ENCODE measurements at regions not wholly inside any gene's neighbourhood (a gene's known extent, or its start where the extent isn't known, plus 50 kb on each side); places are given as distances from the start of the nearest gene placed in this dataset.
A peak's percentile ranks its signal among the peaks of the same experiment; 100 is the strongest.

DNA sequence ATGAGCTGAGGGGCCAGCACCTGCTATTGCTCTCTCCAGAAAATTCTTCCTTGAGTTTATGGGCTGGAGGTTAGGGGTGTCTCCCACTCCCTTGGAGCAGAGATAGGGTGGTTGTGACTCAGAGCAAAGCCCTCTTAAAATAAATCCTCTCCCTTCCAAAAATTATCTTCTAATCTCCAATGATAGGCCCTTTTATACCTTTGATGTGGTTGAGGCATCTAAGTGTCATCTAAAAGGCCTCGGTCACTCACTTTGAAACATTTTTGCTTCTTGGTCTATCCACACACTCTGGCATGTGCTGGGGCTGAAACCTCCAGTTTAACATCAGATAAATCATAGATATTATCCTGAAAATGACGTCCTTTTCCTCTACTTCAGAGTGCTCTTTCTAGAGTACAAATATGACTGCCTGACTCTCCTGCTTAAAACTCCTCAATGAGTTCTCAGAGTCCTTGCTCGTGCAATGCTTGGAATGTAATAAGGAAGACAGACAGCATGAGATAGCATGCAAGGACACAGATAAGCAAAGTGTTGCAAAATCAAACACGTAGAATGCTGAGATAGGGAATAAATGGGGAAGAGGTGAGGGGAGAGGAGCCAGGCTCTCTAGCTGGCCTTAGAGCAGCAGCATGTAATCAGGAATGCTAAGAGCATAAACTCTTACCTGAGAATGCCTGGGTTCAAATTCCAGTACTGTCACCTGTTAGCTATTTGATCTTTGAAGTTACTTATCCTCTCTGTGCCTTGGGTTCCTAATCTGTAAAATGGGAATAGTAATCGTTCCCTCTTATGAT lies 374.1 kb upstream of the CITED2 start:
- no peak for TF ChIP-seq EZH2 (IDR thresholded peaks at IDR 0.05)
- TF ChIP-seq, protein P1, sequence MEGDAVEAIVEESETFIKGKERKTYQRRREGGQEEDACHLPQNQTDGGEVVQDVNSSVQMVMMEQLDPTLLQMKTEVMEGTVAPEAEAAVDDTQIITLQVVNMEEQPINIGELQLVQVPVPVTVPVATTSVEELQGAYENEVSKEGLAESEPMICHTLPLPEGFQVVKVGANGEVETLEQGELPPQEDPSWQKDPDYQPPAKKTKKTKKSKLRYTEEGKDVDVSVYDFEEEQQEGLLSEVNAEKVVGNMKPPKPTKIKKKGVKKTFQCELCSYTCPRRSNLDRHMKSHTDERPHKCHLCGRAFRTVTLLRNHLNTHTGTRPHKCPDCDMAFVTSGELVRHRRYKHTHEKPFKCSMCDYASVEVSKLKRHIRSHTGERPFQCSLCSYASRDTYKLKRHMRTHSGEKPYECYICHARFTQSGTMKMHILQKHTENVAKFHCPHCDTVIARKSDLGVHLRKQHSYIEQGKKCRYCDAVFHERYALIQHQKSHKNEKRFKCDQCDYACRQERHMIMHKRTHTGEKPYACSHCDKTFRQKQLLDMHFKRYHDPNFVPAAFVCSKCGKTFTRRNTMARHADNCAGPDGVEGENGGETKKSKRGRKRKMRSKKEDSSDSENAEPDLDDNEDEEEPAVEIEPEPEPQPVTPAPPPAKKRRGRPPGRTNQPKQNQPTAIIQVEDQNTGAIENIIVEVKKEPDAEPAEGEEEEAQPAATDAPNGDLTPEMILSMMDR (IDR thresholded peaks at IDR 0.05) = no peak
- no peak for TF ChIP-seq EZH2phosphoT487 (IDR thresholded peaks at IDR 0.05)
- H2AFZ ChIP-seq (replicated peaks) = no peak overlapping the region
- H3K27ac Mint-ChIP-seq = no peak overlapping the region
- H3K4me1 ChIP-seq = peaks cover 14% of the 10 kb centered on the region
- no peak overlapping the region for H3K4me3 Mint-ChIP-seq
- no peak overlapping the region for H3K4me2 ChIP-seq
- no peak for DNase-seq (ENCODE audit: low spot score)
- no peak overlapping the region for H3K4me3 ChIP-seq
- no peaks in the 10 kb centered on the region for H3K27me3 ChIP-seq
- H3K9me3 Mint-ChIP-seq = no peaks in the 10 kb centered on the region
- no peak overlapping the region for H3K9ac ChIP-seq
- H3K9me3 ChIP-seq (ENCODE audit: low read depth) = no peaks in the 10 kb centered on the region
- H3K4me1 Mint-ChIP-seq = peaks cover 10% of the 10 kb centered on the region
- H3K27me3 Mint-ChIP-seq (ENCODE audit: insufficient read depth, low read depth) = no peaks in the 10 kb centered on the region
- no peaks in the 10 kb centered on the region for H3F3A ChIP-seq (ENCODE audit: low read depth)
- no peaks in the 10 kb centered on the region for H3K36me3 ChIP-seq
- no peaks in the 10 kb centered on the region for H3K36me3 Mint-ChIP-seq
- no peaks in the 10 kb centered on the region for H3K79me2 ChIP-seq (ENCODE audit: low read depth)
- H3K27ac ChIP-seq = no peak overlapping the region
- no peaks in the 10 kb centered on the region for H4K20me1 ChIP-seq (ENCODE audit: low read depth)

DNA sequence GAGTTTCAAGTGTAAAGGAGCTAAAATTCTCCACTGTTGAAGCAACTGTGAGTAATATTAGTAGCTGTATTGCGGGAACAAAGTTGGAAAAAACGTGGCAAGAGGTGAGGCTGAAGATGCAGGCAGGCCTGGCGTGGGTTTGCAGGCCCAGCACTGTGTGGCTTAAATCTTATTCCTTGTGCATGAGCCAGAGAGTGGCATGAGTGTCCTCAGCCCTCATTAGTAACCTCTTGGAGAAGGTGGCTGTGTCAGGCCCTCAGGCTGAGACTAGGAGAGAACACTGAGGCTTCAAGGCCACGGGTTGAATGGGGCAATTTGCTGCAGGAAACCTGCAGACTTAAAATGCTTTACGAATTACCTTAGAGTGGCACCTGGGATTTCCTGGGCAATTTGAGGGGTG lies 372.7 kb upstream of the CITED2 start:
- H3K9me3 Mint-ChIP-seq = no peaks in the 10 kb centered on the region
- Histone ChIP-seq H3K4me3 (no peak overlapping the region), H3K9me3 (ENCODE audit: low read depth) (no peaks in the 10 kb centered on the region), H3K4me1 (peaks cover 6% of the 10 kb centered on the region), H3K4me2 (no peak overlapping the region), H3F3A (ENCODE audit: low read depth) (no peaks in the 10 kb centered on the region), H3K27me3 (no peaks in the 10 kb centered on the region), H4K20me1 (ENCODE audit: low read depth) (no peaks in the 10 kb centered on the region), H2AFZ (replicated peaks) (no peak overlapping the region), H3K79me2 (ENCODE audit: low read depth) (no peaks in the 10 kb centered on the region), H3K9ac (no peak overlapping the region), H3K36me3 (no peaks in the 10 kb centered on the region), H3K27ac (no peak overlapping the region)
- H3K36me3 Mint-ChIP-seq = no peaks in the 10 kb centered on the region
- peaks cover 3% of the 10 kb centered on the region for H3K4me1 Mint-ChIP-seq
- no peak overlapping the region for H3K4me3 Mint-ChIP-seq
- peak overlapping the region; percentile 13 for H3K27ac Mint-ChIP-seq
- TF ChIP-seq, protein P1 (IDR thresholded peaks at IDR 0.05) = no peak
- no peak for TF ChIP-seq EZH2 (IDR thresholded peaks at IDR 0.05)
- no peak for TF ChIP-seq EZH2phosphoT487 (IDR thresholded peaks at IDR 0.05)
- no peaks in the 10 kb centered on the region for H3K27me3 Mint-ChIP-seq (ENCODE audit: insufficient read depth, low read depth)
- DNase-seq (ENCODE audit: low spot score) = no peak

DNA sequence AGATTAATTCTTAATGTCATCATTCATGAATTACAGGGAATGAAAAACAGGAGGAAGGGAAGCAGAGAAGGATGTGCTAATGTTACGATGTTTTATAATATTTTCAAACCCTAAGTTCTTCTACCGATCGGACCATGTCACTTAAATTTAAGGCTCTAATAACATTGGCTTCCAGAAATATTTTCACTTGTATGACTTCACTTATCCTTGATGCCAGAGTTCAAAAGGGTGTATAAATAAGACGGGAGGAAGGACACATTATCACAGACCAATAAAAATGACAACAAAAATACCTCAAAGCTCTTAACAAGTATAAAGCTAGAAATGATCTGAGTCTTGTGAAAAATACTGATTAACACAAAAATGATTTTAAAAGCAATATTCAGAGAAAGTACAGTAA lies 370.4 kb upstream of the CITED2 start:
- H3K36me3 ChIP-seq = no peaks in the 10 kb centered on the region
- Mint-ChIP-seq H3K27ac (no peak overlapping the region), H3K36me3 (no peaks in the 10 kb centered on the region), H3K4me1 (no peaks in the 10 kb centered on the region), H3K27me3 (ENCODE audit: insufficient read depth, low read depth) (no peaks in the 10 kb centered on the region), H3K9me3 (no peaks in the 10 kb centered on the region), H3K4me3 (no peak overlapping the region)
- H3K79me2 ChIP-seq (ENCODE audit: low read depth) = no peaks in the 10 kb centered on the region
- no peaks in the 10 kb centered on the region for H3K9me3 ChIP-seq (ENCODE audit: low read depth)
- H3K4me3 ChIP-seq = no peak overlapping the region
- DNase-seq (ENCODE audit: low spot score) = no peak
- no peaks in the 10 kb centered on the region for H4K20me1 ChIP-seq (ENCODE audit: low read depth)
- H3K4me2 ChIP-seq = no peak overlapping the region
- TF ChIP-seq, protein P1 (IDR thresholded peaks at IDR 0.05) = no peak
- no peak for TF ChIP-seq EZH2 (IDR thresholded peaks at IDR 0.05)
- no peak for TF ChIP-seq EZH2phosphoT487 (IDR thresholded peaks at IDR 0.05)
- H2AFZ ChIP-seq (replicated peaks) = no peak overlapping the region
- no peaks in the 10 kb centered on the region for H3K27me3 ChIP-seq
- no peaks in the 10 kb centered on the region for H3K4me1 ChIP-seq
- H3K9ac ChIP-seq = no peak overlapping the region
- H3F3A ChIP-seq (ENCODE audit: low read depth) = no peaks in the 10 kb centered on the region
- no peak overlapping the region for H3K27ac ChIP-seq
